Astrocyte (in vitro differentiated cells and primary cell): ENCODE measurements at regions not wholly inside any gene's neighbourhood (a gene's known extent, or its start where the extent isn't known, plus 50 kb on each side); places are given as distances from the start of the nearest gene placed in this dataset.

Experiments
- EZH2 ChIP-seq: IDR thresholded peaks from 2 replicates; pipeline ENCODE4 v1.6.1; 2012; ENCODE audit warnings: mild to moderate bottlenecking, low read length, inconsistent platforms; ENCODE audit not compliant: insufficient read depth
- TF ChIP-seq, protein P1 (sequence below): IDR thresholded peaks from 2 replicates; pipeline ENCODE4 v1.5.1; 2011; ENCODE audit warnings: low read depth, mild to moderate bottlenecking, inconsistent platforms, low read length, moderate library complexity; ENCODE audit not compliant: insufficient read depth

DNA sequence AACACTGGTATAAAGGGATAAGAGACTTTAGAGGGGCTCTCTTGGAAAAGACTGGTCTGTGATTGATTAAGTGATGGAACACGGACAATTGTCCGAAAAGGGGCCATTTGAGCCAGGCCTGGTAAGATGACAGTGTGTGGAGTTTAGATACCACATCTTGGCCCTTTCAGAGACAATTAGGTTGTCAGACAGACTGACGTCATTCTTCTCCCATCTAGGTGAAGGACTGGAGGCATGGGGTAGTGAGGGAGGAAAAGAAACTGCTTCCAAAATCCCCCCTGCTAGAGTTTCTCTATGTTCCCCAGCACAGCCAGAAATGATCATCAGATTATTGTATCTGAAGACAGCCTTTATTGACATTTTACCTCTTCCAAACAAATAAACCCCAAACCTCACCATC lies 84.8 kb upstream of the MYO3A start:
- TF ChIP-seq, protein P1, sequence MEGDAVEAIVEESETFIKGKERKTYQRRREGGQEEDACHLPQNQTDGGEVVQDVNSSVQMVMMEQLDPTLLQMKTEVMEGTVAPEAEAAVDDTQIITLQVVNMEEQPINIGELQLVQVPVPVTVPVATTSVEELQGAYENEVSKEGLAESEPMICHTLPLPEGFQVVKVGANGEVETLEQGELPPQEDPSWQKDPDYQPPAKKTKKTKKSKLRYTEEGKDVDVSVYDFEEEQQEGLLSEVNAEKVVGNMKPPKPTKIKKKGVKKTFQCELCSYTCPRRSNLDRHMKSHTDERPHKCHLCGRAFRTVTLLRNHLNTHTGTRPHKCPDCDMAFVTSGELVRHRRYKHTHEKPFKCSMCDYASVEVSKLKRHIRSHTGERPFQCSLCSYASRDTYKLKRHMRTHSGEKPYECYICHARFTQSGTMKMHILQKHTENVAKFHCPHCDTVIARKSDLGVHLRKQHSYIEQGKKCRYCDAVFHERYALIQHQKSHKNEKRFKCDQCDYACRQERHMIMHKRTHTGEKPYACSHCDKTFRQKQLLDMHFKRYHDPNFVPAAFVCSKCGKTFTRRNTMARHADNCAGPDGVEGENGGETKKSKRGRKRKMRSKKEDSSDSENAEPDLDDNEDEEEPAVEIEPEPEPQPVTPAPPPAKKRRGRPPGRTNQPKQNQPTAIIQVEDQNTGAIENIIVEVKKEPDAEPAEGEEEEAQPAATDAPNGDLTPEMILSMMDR: no peak
- TF ChIP-seq EZH2: no peak
